IMR-90 (cell line): ENCODE measurements at regions not wholly inside any gene's neighbourhood (a gene's known extent, or its start where the extent isn't known, plus 50 kb on each side); places are given as distances from the start of the nearest gene placed in this dataset.

Source experiments
- ATAC-seq: fragments of 200-7000 bp; cut with Tn5 transposase; 2 replicates; pipeline ENCODE4 v1.9.1; 2020; ENCODE audit warnings: low read depth, mild to moderate bottlenecking, moderate library complexity
- BruUV-seq: library from RNA; stranded (reverse); fragments of 400-500 nt; replicated peaks from 2 replicates; lab custom pipeline; 2021; lab: Mats Ljungman, UMichigan
- CTCF ChIA-PET: fragments of 300-600 bp; formaldehyde crosslinking; extraction: SDS; loops from one replicate; lab custom pipeline; 2021; ENCODE audit warnings: antibody characterized with exemption; lab: Yijun Ruan, JAX
- POLR2A ChIA-PET: fragments of 300-600 bp; sonication (Branson Sonifier 250); formaldehyde crosslinking; loops from one replicate; lab custom pipeline; 2022; ENCODE audit warnings: antibody characterized with exemption; ENCODE audit not compliant: unreplicated experiment; lab: Charles Lee
- DNase-seq: peaks from one replicate; pipeline ENCODE4 v3.0.0; 2013
- H2AFZ ChIP-seq: replicated peaks from 2 replicates; pipeline ENCODE3; 2013; ENCODE audit warnings: low read length, mild to moderate bottlenecking; ENCODE audit not compliant: poor library complexity
- H2AK5ac ChIP-seq: 2 replicates; pipeline ENCODE4 v1.6.1; 2013; ENCODE audit warnings: low read depth, low read length, inconsistent platforms
- H2AK9ac ChIP-seq: replicated peaks from 2 replicates; pipeline ENCODE3; 2013; ENCODE audit warnings: mild to moderate bottlenecking, low read depth, low read length, moderate library complexity; ENCODE audit not compliant: poor library complexity
- H2BK120ac ChIP-seq: 2 replicates; pipeline ENCODE4 v1.6.1; 2013; ENCODE audit warnings: low read depth, low read length, inconsistent platforms
- H2BK15ac ChIP-seq: 3 replicates; pipeline ENCODE4 v1.6.1; 2013; ENCODE audit warnings: low read depth, low read length, inconsistent platforms
- H2BK20ac ChIP-seq: 2 replicates; pipeline ENCODE4 v1.6.1; 2013; ENCODE audit warnings: low read depth, mild to moderate bottlenecking, inconsistent platforms, low read length, moderate library complexity
- H2BK5ac ChIP-seq: 2 replicates; pipeline ENCODE4 v1.6.1; 2013; ENCODE audit warnings: mild to moderate bottlenecking, low read depth, low read length, inconsistent platforms; ENCODE audit not compliant: poor library complexity, severe bottlenecking
- H3K14ac ChIP-seq: replicated peaks from 2 replicates; pipeline ENCODE4 v1.6.1; 2013; ENCODE audit warnings: low read depth, low read length, inconsistent platforms
- H3K18ac ChIP-seq: 2 replicates; pipeline ENCODE4 v1.6.1; 2013; ENCODE audit warnings: low read depth, low read length, control low read depth
- H3K23ac ChIP-seq: 2 replicates; pipeline ENCODE4 v1.6.1; 2013; ENCODE audit warnings: low read depth, low read length, inconsistent platforms
- H3K27ac ChIP-seq: 2 replicates; pipeline ENCODE4 v1.5.1; 2013; ENCODE audit warnings: mild to moderate bottlenecking, control low read depth, low read length; ENCODE audit not compliant: insufficient read depth
- H3K27me3 ChIP-seq: 2 replicates; pipeline ENCODE4 v1.6.1; 2013; ENCODE audit warnings: low read length; ENCODE audit not compliant: control insufficient read depth, insufficient read depth
- H3K36me3 ChIP-seq: 2 replicates; pipeline ENCODE4 v1.6.1; 2013; ENCODE audit warnings: low read length, mixed read lengths; ENCODE audit not compliant: control insufficient read depth, insufficient read depth
- H3K4ac ChIP-seq: 2 replicates; pipeline ENCODE4 v1.6.1; 2013; ENCODE audit warnings: low read depth, low read length, inconsistent platforms
- H3K4me1 ChIP-seq: 2 replicates; pipeline ENCODE4 v1.6.1; 2013; ENCODE audit warnings: low read length, mixed read lengths; ENCODE audit not compliant: control insufficient read depth, insufficient read depth
- H3K4me2 ChIP-seq: 2 replicates; pipeline ENCODE4 v1.6.1; 2013; ENCODE audit warnings: low read depth, mild to moderate bottlenecking, control low read depth, low read length, moderate library complexity
- H3K4me3 ChIP-seq: 2 replicates; pipeline ENCODE4 v1.5.1; 2013; ENCODE audit warnings: low read depth, mild to moderate bottlenecking, control low read depth, low read length, moderate library complexity; ENCODE audit not compliant: insufficient read depth
- H3K56ac ChIP-seq: 2 replicates; pipeline ENCODE4 v1.6.1; 2013; ENCODE audit warnings: low read length, inconsistent platforms; ENCODE audit not compliant: insufficient read depth; ENCODE audit errors: extremely low read depth
- H3K79me1 ChIP-seq, 2 experiments: 2 replicates each; pipeline ENCODE4 v1.6.1; 2013; ENCODE audit warnings: low read length in 2 of 2, inconsistent platforms in 1 of 2, low read depth in 1 of 2
- H3K9ac ChIP-seq: 2 replicates; pipeline ENCODE4 v1.6.1; 2013; ENCODE audit warnings: low read depth, low read length, control low read depth
- H3K9me1 ChIP-seq: 2 replicates; pipeline ENCODE4 v1.6.1; 2013; ENCODE audit warnings: low read length, inconsistent platforms; ENCODE audit not compliant: insufficient read depth
- H3K9me3 ChIP-seq: 2 replicates; pipeline ENCODE4 v1.6.1; 2013; ENCODE audit warnings: low read length; ENCODE audit not compliant: control insufficient read depth, insufficient read depth
- H4K20me1 ChIP-seq: 2 replicates; pipeline ENCODE4 v1.6.1; 2013; ENCODE audit warnings: low read length, inconsistent platforms; ENCODE audit not compliant: insufficient read depth
- H4K5ac ChIP-seq: 2 replicates; pipeline ENCODE4 v1.6.1; 2013; ENCODE audit warnings: mild to moderate bottlenecking, low read depth, low read length, control low read depth
- H4K8ac ChIP-seq, 2 experiments: 2 replicates each; pipeline ENCODE4 v1.6.1; 2013; ENCODE audit warnings: low read depth in 2 of 2, low read length in 2 of 2, control low read depth in 1 of 2, inconsistent platforms in 1 of 2
- H4K91ac ChIP-seq: 2 replicates; pipeline ENCODE4 v1.6.1; 2013; ENCODE audit warnings: low read depth, low read length, inconsistent platforms; ENCODE audit not compliant: insufficient read depth
- CEBPB ChIP-seq: IDR thresholded peaks from 2 replicates; pipeline ENCODE4 v1.6.1; 2012; ENCODE audit warnings: low read depth, low read length, improper control_type of control experiment
- MXI1 ChIP-seq: IDR thresholded peaks from 2 replicates; pipeline ENCODE4 v1.6.1; 2012; ENCODE audit warnings: low read depth, mild to moderate bottlenecking, low read length, moderate library complexity, borderline replicate concordance
- RFX5 ChIP-seq: IDR thresholded peaks from 2 replicates; pipeline ENCODE4 v1.8.0; 2012; ENCODE audit warnings: low read depth, mild to moderate bottlenecking, low read length, moderate library complexity
- WGBS, 2 experiments: methylation state at CpG; one replicate each; pipeline versions ENCODE4 v1.1.5 to v1.1.7; 2013; ENCODE audit warnings: missing lambda C conversion rate in 2 of 2; ENCODE audit not compliant: insufficient read length in 1 of 2; ENCODE audit errors: extremely low coverage in 2 of 2; 5-methylcytosine and 5-hydroxymethylcytosine counted together
- dilution Hi-C: fragments of 300-500 bp; cut with HindIII; formaldehyde crosslinking; loops from one replicate; pipeline ENCODE4 v1.14.3; 2018; ENCODE audit warnings: low sequenced_read_pairs; ENCODE audit not compliant: unreplicated experiment
- in situ Hi-C: fragments of 300-500 bp; cut with MboI; formaldehyde crosslinking; loops from 3 replicates; pipeline ENCODE4 v1.14.3; 2019; ENCODE audit warnings: low sequenced_read_pairs, inconsistent platforms, mixed read lengths
- intact Hi-C: fragments of 100-400 bp; cut with micrococcal nuclease; formaldehyde crosslinking; loops from 2 replicates; pipeline ENCODE4 v1.10.0; 2022

DNA sequence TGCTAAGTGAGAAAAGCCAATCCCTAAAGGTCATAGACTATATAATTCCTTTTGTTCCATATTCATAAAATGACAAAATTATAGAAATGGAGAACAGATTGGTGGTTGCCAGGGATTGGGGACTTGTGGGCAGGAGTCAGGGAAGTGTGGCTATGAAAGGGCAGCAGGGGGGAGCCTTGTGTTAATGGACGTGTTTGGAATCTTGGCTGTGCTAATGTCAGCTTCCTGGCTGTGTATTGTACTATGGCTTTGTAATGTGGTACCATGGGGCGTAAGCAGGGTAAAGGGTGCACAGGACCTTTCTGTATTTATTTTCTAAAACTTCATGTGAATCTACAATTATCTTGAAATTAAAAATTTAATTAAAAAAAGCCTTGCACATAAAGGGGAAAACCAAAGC, 248.5 kb downstream of the UQCRFS1 start:
- ATAC-seq = no peak

More for the DNA sequence above, 248.5 kb downstream of the UQCRFS1 start:
- in situ Hi-C loops (no loop called here), intact Hi-C loops (no loop called here), dilution Hi-C loops (no loop called here)
- Histone ChIP-seq H4K5ac (0 out of 2 replicates have a peak overlapping the region, but pooled peaks have one; percentile 4), H3K4me3 (no peak overlapping the region), H3K27ac (no peak overlapping the region), H3K9me1 (0 out of 2 replicates have a peak, but pooled peaks cover 3% of the 10 kb centered on the region), H2AK5ac (peak overlapping the region; percentile 61; the same call in 1 of the 2 replicates), H4K91ac (peak overlapping the region; percentile 47; the same call in 1 of the 2 replicates), H4K20me1 (no peaks in the 10 kb centered on the region), H3K18ac (peak overlapping the region; percentile 52; the same call in 1 of the 2 replicates), H2AK9ac (no peak overlapping the region), H2BK120ac (peak overlapping the region; percentile 61), H3K4me2 (no peak overlapping the region), H3K23ac (no peak overlapping the region), H3K9ac (no peak overlapping the region), H3K56ac (no peak overlapping the region), H2BK20ac (peak overlapping the region; percentile 70; the same call in 1 of the 2 replicates), H3K14ac (no peak overlapping the region), H3K36me3 (no peaks in the 10 kb centered on the region), H3K79me1 (no peaks in the 10 kb centered on the region), H3K9me3 (no peaks in the 10 kb centered on the region), H2AFZ (no peak overlapping the region), H3K27me3 (no peaks in the 10 kb centered on the region), H3K4ac (peak overlapping the region; percentile 22; the same call in 1 of the 2 replicates), H3K4me1 (peaks cover 11% of the 10 kb centered on the region), H2BK15ac (0 out of 3 replicates have a peak overlapping the region, but pooled peaks have one; percentile 17), H4K8ac (no peak overlapping the region; a peak in 1 of 4 replicates), H2BK5ac (peak overlapping the region; percentile 50)
- no TSS peak for BruUV-seq
- DNase-seq = no peak
- TF ChIP-seq CEBPB (no peak), MXI1 (no peak), RFX5 (no peak)
- ChIA-PET CTCF (no interaction called here), POLR2A (no interaction called here)
- WGBS, 2 experiments = no CpG with 5 or more reads among the region's 2 CpGs
